Raji (cell line): ENCODE measurements at regions not wholly inside any gene's neighbourhood (a gene's known extent, or its start where the extent isn't known, plus 50 kb on each side); places are given as distances from the start of the nearest gene placed in this dataset.

Source experiments
- POLR2A ChIP-seq: IDR thresholded peaks from 2 replicates; pipeline ENCODE4 v1.6.1; 2011; ENCODE audit warnings: low read depth, low read length, control low read depth; ENCODE audit not compliant: insufficient read depth

DNA sequence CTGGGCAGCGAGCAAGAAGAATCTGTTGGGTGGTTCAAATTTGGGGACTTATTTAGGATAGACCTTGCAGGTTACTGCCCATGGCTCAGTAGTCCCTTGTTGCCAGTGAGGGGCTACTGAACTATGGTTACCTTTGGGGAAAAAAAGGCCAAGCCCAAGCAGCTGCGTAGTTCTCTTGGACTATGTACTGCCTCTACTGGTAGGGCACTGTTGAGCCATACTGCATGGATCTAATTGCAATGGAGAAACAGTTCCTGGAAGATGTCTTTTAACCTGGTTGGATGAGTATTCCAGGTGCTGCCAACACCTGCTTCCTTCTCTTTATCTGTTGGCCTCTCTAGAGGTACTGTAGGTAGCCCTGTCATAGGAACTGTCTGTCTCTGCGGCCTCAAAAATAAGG, 671.9 kb upstream of the CBLB start:
- no peak for TF ChIP-seq POLR2A

DNA sequence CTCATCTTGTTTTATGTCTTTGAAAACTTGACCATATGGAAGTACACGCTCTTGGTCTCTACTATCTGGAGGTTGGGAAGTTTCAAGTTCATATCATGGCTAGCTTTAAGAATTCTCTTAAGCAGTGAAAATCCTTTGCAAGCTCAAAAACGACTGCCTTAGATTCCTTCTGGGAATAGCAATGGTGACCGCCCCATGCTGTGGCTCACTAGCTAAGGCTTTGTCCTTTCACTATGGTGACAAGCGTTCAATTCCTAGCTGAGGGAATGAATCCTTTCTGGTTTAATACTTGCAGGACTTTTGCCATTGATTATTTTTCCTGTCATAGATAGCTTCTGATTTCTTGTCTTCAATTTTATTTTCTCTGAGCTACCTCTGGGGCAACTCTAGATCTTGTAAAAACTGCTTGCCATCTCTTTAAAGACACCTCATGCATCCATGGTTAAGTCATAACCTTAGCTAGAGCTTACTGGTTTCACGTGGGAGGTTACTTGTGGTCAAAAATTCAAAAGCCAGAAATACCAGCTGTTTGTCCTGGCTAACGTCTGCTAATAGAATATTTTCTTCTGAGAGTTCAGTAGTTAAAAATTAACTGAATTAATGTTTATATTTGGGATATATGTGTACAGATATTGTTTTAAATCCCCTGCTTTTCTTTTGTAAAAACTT, 673.4 kb upstream of the CBLB start:
- TF ChIP-seq POLR2A: no peak

DNA sequence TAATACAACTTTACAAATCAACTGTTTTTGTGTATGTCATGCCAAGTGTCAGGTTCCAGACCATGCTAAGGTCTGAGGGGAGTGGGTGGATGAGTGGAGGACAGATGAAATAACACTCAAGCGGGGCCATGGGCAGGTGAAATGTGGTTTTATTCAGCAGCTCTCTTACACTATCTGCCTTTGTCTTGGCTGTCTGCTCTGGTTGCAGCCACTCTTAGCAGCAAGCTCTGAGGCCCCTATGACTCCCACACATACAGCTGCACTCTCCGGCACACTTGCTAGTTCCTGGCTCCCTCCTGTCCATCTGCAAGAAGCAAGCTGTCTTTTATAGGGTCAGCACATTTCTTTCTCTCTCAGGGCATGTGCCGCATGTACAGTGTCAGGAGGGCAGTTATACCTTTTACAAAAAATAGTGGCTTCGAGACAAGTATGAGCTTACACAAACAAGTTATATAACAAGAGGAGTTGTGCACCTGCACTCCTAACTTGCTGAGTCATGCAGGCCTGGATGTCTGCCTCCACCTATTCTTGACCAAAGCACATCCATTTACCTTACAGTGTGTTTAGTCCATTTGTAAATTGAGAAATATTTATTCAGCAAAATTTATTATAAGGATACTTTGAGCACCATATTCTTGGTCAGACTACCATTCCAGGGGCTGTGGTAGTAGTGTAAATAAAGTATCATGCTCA, 683.7 kb upstream of the CBLB start:
- no peak for TF ChIP-seq POLR2A

DNA sequence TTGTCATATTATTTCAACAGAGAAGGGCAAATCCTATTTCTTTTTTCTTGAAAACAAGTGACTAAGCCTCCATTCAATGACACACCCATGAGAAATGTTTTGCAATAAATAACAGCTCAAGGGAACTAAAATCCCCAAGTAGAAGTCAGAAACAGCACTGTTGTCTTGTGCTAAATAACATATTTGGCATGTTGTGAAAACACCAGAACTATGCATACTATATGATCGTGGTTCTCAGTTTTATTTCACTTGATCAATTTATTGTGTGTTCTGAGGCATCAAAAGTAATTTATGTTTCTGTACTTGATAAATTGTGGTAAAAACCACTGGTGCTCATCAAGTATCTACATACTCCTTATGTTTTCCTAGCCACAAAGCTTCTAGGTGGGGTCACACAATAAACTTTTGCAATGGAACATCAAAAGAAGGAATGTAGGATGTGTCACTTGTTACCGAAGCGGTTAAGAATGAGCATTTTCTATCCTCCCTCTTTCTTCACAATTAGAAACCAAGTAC, 691.7 kb upstream of the CBLB start:
- no peak for TF ChIP-seq POLR2A

DNA sequence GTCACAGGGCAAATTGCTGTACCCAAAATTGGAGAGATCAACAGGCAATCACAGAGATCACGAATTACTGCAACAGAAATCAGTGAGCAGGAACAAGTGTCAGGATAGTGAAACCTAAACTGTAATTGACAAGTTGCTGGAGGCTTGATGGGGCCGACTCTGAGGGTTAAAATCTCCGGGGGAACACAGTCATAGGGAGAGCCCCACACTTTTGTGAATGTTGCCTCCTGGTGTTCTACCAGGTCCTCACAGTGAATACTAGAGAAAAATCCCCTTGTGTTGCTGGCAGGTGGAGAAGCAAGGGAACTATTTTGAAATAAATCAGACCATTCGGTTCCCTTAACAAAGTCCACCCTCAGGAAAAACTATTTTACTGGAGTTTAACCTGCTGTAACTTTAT, 697.5 kb upstream of the CBLB start:
- no peak for TF ChIP-seq POLR2A

DNA sequence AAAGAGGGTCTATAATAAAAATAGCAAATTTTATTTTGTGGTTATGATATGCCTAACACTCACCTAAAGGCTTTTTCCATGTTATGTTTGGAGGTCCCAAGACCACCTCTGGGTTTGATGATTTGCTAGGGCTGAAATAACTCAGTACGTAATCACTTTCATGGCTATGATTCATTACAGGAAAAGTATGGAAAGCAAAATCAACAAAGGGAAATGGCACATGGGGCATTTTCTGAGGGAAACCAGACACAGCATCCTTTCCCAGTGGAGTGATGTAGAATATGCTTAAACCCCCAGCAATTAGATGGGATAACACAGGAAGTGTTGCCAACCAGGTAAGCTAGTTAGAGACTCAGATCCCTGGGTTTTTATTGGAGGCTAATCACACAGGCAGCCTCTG, 701.6 kb upstream of the CBLB start:
- no peak for TF ChIP-seq POLR2A

DNA sequence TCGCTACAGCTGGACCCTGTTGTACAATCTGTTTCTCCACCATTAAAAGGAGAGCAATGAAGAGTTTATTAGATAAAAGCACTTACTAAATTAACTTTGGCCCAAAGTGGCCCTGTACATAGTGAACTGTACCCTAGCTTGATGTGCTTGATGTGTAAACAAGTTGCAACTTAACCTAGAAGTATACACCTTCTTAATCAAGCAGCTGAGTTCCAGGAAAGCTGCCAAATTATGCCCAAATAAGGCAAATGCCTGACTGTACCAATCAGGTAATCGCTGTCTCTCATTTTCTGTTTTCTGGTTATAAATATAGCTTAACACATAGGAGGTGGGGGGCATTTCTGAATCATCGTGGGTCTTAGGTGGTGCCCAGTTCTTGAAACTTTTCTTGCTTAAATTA, 704.8 kb upstream of the CBLB start:
- no peak for TF ChIP-seq POLR2A

DNA sequence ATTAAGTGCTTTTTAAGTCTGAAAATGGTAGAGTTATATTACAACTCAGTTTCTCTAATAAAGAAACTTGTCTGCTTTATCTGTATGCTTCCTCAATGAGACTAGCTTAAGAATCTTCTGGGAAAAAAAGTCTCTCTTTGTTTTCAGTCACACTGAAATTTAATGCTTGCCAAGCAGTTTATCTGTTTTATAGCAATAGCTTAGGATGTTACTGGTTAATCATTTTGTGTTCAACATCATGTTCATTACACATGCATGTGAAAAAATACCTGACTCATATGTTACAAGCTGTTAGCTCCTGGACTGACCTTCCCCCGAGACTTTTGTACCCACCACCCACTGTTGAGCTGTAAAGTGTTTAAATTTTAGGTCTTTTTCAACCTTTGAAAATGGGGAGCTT, 706.2 kb upstream of the CBLB start:
- no peak for TF ChIP-seq POLR2A

DNA sequence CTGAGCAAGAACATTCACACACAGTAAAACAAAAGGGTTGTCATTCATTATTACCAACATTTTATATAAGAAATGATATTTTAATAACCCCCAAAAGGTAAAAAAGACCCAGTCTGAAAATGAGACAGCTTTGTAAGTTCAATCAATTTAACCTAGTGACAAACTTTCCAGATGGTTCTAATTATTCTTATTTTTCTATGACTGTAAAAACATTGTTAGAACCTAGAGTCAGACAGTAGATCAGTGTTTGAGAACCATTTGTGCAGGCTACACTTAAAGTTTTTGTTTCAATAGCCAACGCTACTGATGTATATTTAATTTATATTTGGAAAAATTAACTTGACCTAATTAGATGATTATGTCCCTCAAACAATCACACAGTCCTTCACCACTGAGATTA, 708.4 kb upstream of the CBLB start:
- no peak for TF ChIP-seq POLR2A

DNA sequence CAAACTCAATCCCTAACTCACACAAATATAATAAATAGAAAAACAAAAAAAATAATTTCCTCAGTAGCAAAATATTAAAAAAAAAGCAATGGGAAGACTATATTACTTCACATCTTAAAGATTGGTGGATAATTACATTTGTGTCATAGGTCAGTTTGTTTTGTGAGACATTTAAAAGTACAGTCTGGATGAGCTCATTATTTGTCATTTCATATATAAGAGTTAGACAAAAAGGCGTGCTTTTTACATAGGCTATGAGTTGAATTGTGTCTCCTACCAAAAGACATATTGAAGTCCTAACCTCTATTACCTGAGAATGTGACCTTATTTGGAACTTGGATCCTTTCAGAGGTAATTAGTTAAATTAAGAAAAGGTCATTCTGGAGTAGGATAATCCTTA, 710.1 kb upstream of the CBLB start:
- TF ChIP-seq POLR2A: no peak

DNA sequence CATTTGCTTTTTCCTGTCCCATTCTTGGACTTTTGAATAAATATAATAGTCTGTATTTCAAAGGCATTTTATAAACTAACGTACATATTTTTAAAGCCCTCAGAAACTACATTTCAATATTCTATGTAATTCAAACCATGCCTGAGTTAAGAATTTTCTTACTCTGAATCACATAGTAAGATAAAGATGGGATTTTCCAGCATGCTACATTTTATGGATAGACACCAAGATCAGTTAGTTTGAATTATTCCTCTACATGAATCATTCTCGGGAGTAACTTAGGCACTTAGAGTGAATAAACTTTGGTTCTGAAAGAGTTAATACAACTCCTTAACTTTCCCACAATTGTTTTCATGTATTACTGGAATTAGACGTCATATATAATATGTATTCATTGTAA, 713.3 kb upstream of the CBLB start:
- no peak for TF ChIP-seq POLR2A

DNA sequence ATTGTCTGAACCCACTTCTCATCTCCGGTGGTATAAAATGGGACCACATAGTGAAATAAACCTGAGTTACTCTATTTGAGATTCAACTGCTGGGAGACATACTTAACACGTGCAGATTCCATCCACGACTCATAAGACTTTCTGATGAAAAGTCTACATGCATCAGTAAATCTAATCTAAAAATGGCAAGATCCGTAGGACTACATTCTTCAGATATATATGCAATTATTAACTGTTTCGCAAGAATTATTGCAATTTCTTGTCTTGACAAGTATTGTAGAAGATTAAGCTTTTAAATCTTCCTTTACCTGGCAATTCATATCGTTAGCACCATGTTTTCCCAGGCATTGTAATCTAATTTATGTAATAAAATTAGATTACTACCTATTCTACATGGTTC, 718.7 kb upstream of the CBLB start:
- TF ChIP-seq POLR2A: no peak

DNA sequence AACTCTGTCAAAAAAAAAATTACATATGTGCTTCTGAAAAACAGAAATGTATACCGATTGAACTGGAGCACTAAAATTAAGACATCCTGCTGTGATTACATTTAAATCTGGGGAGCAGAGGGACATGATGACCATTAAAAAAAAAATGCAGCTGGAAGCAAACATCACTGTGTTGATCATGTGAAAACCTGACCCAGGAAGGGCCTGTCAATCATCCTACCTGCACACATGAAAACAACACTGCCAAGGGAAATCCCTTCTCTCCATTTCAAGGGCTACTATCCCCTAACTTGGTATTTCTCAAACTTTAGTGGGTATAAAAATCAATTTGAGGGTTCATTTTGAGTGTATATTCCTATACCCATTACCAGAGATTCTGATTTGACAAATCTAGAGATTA, 719.9 kb upstream of the CBLB start:
- no peak for TF ChIP-seq POLR2A

DNA sequence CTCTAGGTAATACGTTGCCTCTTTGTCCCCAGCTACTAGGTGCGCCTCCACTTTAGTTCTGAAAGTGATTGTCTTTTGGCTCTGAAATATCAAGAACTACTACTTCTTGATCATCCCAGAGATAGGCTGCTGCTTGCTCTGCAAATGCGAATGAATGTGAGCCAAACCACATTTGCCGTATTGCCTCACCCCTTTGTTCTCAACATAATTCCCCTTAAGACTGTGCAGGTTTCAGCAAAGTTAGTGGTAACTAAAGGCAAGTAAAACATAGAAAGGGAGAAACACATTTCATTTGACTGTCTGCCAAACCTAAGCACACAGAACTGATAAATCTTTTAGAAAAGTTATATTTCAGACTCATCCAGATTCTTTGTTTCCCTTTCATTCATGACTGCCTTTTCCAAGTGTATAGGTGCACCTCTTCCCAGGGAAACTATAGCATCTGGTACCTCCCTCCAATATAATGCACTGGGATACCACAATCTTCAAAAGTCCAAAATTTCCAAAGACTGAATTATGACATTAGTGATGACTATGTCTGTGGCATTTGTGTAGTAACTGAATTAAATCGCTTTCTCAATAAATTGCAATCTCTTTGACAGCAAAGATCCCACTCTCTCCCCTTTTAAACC, 720.6 kb upstream of the CBLB start:
- TF ChIP-seq POLR2A: no peak

DNA sequence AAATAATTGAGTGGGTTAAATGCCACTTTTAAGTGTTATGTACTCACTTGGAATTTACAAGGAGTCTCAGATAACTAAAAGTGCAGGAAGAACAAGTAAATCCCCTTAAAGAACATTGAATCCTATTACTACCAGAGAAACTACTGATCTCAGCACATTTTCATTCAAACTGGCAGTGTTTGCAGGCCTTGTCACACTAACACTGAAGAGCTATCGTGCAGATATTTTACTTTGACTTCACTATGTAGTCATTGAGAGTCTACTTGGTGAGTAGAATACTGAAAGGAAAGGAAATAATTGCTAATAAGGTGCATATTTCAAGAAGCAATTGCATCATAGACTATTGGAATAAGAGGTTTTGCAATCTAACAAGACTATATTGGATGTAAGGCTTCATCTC, 721.4 kb upstream of the CBLB start:
- no peak for TF ChIP-seq POLR2A

DNA sequence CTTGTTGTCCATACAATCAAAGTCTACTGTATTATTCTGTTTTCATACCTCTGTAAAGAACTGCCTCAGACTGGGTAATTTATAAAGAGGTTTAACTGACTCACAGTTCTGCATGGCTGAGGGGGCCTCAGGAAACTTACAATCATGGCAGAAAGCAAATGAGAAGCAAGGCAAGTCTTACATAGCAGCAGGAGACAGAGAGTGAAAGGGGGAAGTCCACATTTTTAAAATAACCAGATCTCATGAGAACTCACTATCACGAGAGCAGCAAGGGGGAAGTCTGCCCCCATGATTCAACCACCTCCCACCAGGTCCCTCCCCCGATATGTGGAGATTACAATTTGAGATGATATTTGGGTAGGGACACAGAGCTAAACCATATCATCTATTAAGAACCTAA, 724.6 kb upstream of the CBLB start:
- TF ChIP-seq POLR2A: no peak
